IPS-18a (cell line): ENCODE measurements at regions not wholly inside any gene's neighbourhood (a gene's known extent, or its start where the extent isn't known, plus 50 kb on each side); places are given as distances from the start of the nearest gene placed in this dataset.

Experiments
- H3K27ac ChIP-seq: one replicate; pipeline ENCODE4 v1.5.1; 2013; ENCODE audit warnings: low read length
- H3K27me3 ChIP-seq: one replicate; pipeline ENCODE4 v1.6.1; 2013; ENCODE audit warnings: mild to moderate bottlenecking, low read length; ENCODE audit not compliant: control insufficient read depth, insufficient read depth
- H3K36me3 ChIP-seq: one replicate; pipeline ENCODE4 v1.6.1; 2013; ENCODE audit warnings: low read depth, low read length; ENCODE audit not compliant: control insufficient read depth
- H3K4me1 ChIP-seq: one replicate; pipeline ENCODE4 v1.6.1; 2013; ENCODE audit warnings: low read depth, low read length; ENCODE audit not compliant: control insufficient read depth
- H3K4me3 ChIP-seq: one replicate; pipeline ENCODE4 v1.5.1; 2013; ENCODE audit warnings: low read length
- H3K9ac ChIP-seq: one replicate; pipeline ENCODE4 v1.6.1; 2013; ENCODE audit warnings: mild to moderate bottlenecking, low read length, moderate library complexity
- H3K9me3 ChIP-seq: one replicate; pipeline ENCODE4 v1.6.1; 2013; ENCODE audit warnings: low read depth, low read length; ENCODE audit not compliant: control insufficient read depth

DNA sequence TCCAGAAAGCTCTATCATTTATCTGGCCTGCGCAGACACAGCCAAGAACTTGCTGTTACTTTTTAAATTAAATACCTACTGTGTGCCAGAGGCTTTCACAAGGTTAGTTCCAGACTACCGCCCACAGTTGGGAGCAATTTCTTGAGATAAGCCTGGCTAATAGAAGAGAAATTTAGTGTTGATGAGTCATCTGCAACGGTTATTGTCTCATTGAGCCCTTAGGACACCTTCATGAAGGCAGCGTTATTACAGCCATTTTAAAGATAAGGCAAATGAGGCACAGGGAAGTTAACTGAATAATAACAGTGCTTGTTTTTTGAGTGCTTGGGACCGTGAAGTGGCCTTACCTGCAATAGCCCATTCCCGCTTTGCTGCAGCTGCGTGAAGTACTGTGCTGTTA lies 292.9 kb upstream of the MSX2 start:
- Histone ChIP-seq H3K27me3 (no peaks in the 10 kb centered on the region), H3K4me1 (no peaks in the 10 kb centered on the region), H3K36me3 (no peaks in the 10 kb centered on the region), H3K9ac (no peak overlapping the region), H3K9me3 (no peaks in the 10 kb centered on the region), H3K4me3 (no peak overlapping the region), H3K27ac (no peak overlapping the region)

GRCh38 chr5:174433098-174433497 lies 291.3 kb upstream of the MSX2 start:
- no peaks in the 10 kb centered on the region for H3K36me3 ChIP-seq
- no peaks in the 10 kb centered on the region for H3K4me1 ChIP-seq
- H3K9me3 ChIP-seq: no peaks in the 10 kb centered on the region
- no peak overlapping the region for H3K9ac ChIP-seq
- no peaks in the 10 kb centered on the region for H3K27me3 ChIP-seq
- no peak overlapping the region for H3K27ac ChIP-seq
- no peak overlapping the region for H3K4me3 ChIP-seq

DNA sequence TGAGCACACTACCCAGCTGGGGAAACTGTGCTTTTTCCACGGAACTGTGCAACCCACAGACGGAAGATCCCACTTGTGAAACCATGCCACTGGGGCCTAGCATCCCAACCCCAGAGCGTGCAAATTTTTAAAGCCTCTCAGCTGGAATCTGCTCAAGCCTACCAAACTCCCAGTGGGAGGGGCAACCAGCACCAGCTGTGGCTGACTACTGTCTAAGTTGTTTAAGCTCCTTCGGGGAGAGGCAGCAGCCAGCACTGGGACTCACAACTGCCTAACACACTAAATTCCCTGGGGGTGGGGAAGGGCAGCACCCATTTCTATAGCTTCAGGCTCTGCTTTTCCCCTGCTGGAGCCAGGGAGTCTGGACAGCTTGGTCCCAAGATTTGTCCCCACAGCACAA lies 287.6 kb upstream of the MSX2 start:
- no peaks in the 10 kb centered on the region for H3K27me3 ChIP-seq
- H3K27ac ChIP-seq: no peak overlapping the region
- no peak overlapping the region for H3K9ac ChIP-seq
- no peaks in the 10 kb centered on the region for H3K9me3 ChIP-seq
- H3K4me1 ChIP-seq: no peaks in the 10 kb centered on the region
- no peaks in the 10 kb centered on the region for H3K36me3 ChIP-seq
- no peak overlapping the region for H3K4me3 ChIP-seq

GRCh38 chr5:174444479-174445188 lies 279.7 kb upstream of the MSX2 start:
- H3K36me3 ChIP-seq: no peaks in the 10 kb centered on the region

GRCh38 chr5:174446446-174446845 lies 277.9 kb upstream of the MSX2 start:
- Histone ChIP-seq H3K4me3 (no peak overlapping the region), H3K27me3 (no peaks in the 10 kb centered on the region), H3K9ac (no peak overlapping the region), H3K9me3 (no peaks in the 10 kb centered on the region), H3K27ac (no peak overlapping the region), H3K36me3 (no peaks in the 10 kb centered on the region), H3K4me1 (no peaks in the 10 kb centered on the region)

More at GRCh38 chr5:174444479-174445188, 279.7 kb upstream of the MSX2 start:
- no peaks in the 10 kb centered on the region for H3K9me3 ChIP-seq
- H3K4me1 ChIP-seq: no peaks in the 10 kb centered on the region
- H3K9ac ChIP-seq: no peak overlapping the region
- no peak overlapping the region for H3K4me3 ChIP-seq
- no peaks in the 10 kb centered on the region for H3K27me3 ChIP-seq
- H3K27ac ChIP-seq: no peak overlapping the region

DNA sequence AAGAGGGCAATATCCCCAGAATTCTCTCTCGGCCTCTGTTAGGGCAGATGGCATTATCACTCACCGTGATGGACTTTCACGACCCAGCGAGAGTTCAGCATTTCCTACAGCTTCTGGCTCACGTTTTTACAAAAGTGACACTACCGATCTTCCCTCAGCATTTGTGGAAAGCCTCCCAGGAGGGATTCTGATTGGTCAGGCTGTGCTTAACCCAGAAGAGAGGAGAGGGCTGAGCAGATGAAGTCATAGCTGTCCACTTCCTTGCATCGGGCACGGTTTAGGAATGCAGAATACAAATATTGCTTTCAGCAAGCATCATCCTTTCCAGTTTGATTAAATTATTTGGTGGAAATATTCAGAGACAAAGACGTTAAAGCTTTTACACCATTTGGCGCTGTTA lies 277.4 kb upstream of the MSX2 start:
- no peaks in the 10 kb centered on the region for H3K9me3 ChIP-seq
- no peaks in the 10 kb centered on the region for H3K4me1 ChIP-seq
- H3K27me3 ChIP-seq: no peaks in the 10 kb centered on the region
- no peak overlapping the region for H3K4me3 ChIP-seq
- H3K9ac ChIP-seq: no peak overlapping the region
- no peak overlapping the region for H3K27ac ChIP-seq
- no peaks in the 10 kb centered on the region for H3K36me3 ChIP-seq

- H3K4me1 ChIP-seq: no peaks in the 10 kb centered on the region
- no peak overlapping the region for H3K27ac ChIP-seq
- no peaks in the 10 kb centered on the region for H3K27me3 ChIP-seq
- no peak overlapping the region for H3K4me3 ChIP-seq
- no peaks in the 10 kb centered on the region for H3K36me3 ChIP-seq
- H3K9ac ChIP-seq: no peak overlapping the region
- H3K9me3 ChIP-seq: no peaks in the 10 kb centered on the region
These were observed 276.3 kb upstream of the MSX2 start for GRCh38 chr5:174448041-174448440.

DNA sequence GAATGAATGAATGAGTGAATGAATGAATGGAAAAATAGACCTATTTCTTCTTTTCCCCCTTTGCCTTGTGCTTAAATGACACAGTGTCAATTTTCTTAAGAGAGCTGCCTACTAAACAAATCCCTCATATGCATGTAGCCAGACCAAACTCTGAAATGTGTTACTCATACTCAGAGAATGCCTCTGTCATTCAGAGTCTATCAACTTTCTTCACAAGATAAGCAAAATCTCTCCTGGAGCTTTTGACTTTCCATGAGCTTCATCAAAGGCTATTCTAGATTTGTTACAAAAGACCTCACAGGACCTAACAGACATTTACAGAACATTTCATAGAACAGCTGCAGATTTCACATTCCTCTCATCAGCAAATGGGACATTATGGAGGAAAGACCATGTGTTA lies 275.7 kb upstream of the MSX2 start:
- Histone ChIP-seq H3K36me3 (no peaks in the 10 kb centered on the region), H3K9me3 (no peaks in the 10 kb centered on the region), H3K27ac (no peak overlapping the region), H3K9ac (no peak overlapping the region), H3K4me3 (no peak overlapping the region), H3K27me3 (no peaks in the 10 kb centered on the region), H3K4me1 (no peaks in the 10 kb centered on the region)

DNA sequence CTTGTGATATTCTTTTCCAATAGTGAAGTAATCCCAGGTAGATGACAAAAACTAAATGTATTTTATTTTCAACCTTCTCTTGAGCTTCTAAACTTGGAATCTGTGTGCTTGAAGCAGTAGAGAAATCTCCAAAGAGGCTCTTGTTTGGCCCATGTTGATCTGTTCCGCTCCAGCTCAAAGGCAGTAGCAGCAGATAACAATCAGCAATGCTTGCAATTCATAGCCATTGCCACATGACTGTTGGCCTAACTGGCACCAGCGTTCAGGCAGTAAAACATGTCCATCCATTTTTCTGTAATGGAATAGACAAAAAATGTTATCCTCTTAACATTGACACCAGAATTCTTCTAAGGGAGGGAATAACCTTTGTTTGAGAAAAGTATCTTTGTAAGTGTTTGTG lies 270.7 kb upstream of the MSX2 start:
- H3K9ac ChIP-seq: no peak overlapping the region
- H3K4me3 ChIP-seq: no peak overlapping the region
- no peaks in the 10 kb centered on the region for H3K4me1 ChIP-seq
- H3K9me3 ChIP-seq: no peaks in the 10 kb centered on the region
- H3K27me3 ChIP-seq: no peaks in the 10 kb centered on the region
- H3K36me3 ChIP-seq: no peaks in the 10 kb centered on the region
- H3K27ac ChIP-seq: no peak overlapping the region

DNA sequence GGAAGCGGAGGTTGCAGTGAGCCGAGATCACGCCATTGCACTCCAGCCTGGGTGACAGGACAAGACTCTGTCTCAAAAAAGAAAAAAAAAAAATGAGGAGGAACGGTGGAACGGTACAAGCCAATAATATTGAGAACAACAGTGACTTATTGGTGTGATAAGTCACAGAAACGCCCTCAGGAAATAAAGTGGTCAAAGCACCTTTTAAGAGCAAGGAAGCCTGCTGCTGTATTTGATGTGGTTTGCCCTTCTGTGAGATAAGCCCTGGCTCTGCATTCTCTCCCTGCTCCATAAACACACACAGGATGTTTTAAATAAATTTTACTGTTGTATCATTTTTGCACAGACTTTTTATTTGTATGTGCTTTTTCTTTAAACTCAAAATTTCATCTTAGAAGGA lies 269.9 kb upstream of the MSX2 start:
- Histone ChIP-seq H3K36me3 (no peaks in the 10 kb centered on the region), H3K9me3 (no peaks in the 10 kb centered on the region), H3K4me3 (no peak overlapping the region), H3K9ac (no peak overlapping the region), H3K4me1 (no peaks in the 10 kb centered on the region), H3K27ac (no peak overlapping the region), H3K27me3 (no peaks in the 10 kb centered on the region)

- no peaks in the 10 kb centered on the region for H3K9me3 ChIP-seq
- no peak overlapping the region for H3K4me3 ChIP-seq
- no peaks in the 10 kb centered on the region for H3K4me1 ChIP-seq
- H3K36me3 ChIP-seq: no peaks in the 10 kb centered on the region
- no peaks in the 10 kb centered on the region for H3K27me3 ChIP-seq
- no peak overlapping the region for H3K27ac ChIP-seq
- no peak overlapping the region for H3K9ac ChIP-seq
These were observed 269.5 kb upstream of the MSX2 start for GRCh38 chr5:174454890-174455289.

DNA sequence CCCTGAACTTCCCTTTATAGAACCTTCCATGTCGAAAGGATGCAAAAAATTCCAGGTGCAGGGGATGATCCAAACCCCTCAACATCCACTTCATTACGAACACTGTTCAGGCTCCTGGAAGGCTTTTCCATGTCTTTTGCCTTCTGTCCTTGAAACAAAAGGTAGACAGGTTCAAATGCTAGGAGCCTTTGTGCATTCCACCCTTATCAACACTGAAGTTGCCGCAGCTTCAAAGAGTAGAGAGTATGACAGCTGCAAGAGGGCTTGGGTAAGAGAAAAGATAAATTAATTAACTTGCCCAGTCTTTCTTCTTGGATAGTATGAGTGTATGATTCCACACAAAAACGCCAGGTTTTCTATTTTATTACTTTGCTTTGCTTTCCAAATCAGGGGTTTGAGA lies 269.1 kb upstream of the MSX2 start:
- Histone ChIP-seq H3K9me3 (no peaks in the 10 kb centered on the region), H3K36me3 (no peaks in the 10 kb centered on the region), H3K27ac (no peak overlapping the region), H3K4me1 (no peaks in the 10 kb centered on the region), H3K27me3 (no peaks in the 10 kb centered on the region), H3K9ac (no peak overlapping the region), H3K4me3 (no peak overlapping the region)
